HG03575 (cell line): ENCODE measurements at regions not wholly inside any gene's neighbourhood (a gene's known extent, or its start where the extent isn't known, plus 50 kb on each side); places are given as distances from the start of the nearest gene placed in this dataset.

Experiments used
- ATAC-seq: cut with Tn5 transposase; IDR thresholded peaks from one replicate; pipeline ENCODE4 v1.9.1; 2021; ENCODE audit not compliant: unreplicated experiment, insufficient number of reproducible peaks, low FRiP score; ENCODE audit errors: extremely low read depth

- no peak for ATAC-seq
Measured at GRCh38 chr5:1748271-1748670, 51.4 kb downstream of the MRPL36 start.

- ATAC-seq, result no peak
Measured at GRCh38 chr5:1747803-1748085, 51.9 kb downstream of the MRPL36 start.

DNA sequence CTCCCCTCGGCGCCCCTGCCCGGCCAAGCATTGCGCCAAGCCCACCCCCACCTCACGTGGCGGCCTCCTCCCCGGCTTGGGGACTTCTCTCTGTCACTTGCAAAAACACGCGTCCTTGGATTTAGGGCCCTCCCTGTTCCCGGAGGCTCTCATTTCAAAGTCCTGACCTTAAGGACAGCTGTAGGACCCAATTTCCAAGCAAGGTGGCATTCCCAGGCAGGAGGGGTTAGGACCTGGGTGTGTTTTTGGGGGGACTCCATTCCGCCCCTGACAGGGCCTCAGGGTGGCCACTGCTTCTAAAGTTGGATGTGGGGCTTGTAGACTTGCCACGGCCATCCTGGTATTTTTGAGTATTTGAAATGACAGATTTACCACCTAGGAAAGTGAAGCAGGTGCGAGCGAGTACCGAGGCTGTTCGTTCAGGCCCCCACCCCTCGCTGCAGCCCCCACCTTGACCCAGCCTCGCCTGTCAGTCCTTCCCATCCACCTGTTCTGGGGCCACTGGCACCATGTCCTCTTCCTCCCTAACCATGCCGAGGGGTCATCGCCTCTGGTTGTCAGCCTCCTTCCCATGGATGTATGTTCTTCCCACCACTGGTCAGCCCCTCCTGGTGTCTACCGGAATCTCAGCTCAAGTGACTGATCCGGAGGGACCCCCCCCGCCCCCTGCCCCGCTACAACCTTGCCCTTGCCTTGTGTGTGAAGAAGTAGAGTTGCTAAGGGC lies 52.4 kb downstream of the MRPL36 start:
- no peak for ATAC-seq

DNA sequence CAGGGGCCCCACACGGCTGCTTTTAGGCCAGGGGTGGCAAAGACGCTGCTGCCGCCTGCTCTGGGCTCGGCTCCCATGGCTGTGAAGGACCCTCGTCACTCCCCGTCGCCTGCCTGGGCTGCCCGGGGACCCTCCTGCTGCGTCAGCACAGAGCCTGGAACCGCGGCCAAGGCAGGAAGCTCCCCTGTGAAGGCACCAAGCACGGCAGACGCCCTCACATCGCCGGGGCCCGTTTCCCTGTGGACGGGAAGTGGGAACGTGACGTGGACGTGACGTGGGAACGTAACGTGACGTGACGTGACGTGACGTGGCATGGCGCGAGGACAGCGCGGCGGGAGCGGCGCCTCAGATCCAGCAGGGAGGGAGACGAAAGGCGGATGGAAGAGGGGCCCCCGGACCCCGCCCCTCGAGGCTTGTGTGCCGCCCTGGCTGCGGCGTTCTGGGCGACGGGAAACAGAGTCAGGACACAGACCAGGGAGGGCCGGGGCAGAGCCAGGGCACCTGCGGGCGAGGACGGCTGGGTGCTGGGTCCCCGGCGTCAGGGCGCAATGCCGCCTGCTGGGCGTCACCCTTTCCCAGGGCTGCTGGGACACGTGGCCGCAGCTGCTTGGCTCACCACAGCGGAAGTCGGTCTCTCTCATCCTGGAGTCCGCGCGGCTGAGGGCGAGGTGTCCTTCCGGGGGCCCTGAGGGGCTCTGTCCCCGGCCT lies 53.1 kb downstream of the MRPL36 start:
- no peak for ATAC-seq

GRCh38 chr5:1745796-1746370 lies 53.8 kb downstream of the MRPL36 start:
- no peak for ATAC-seq

GRCh38 chr5:1745123-1745795 lies 54.4 kb downstream of the MRPL36 start:
- ATAC-seq, result no peak

GRCh38 chr5:1744393-1745122 lies 55.1 kb downstream of the MRPL36 start:
- no peak for ATAC-seq

GRCh38 chr5:1743769-1744085 lies 55.9 kb downstream of the MRPL36 start:
- no peak for ATAC-seq

- ATAC-seq, result no peak
Measured at GRCh38 chr5:1743061-1743768, 56.4 kb downstream of the MRPL36 start.

GRCh38 chr5:1737790-1738405 lies 61.7 kb downstream of the MRPL36 start:
- no peak for ATAC-seq

DNA sequence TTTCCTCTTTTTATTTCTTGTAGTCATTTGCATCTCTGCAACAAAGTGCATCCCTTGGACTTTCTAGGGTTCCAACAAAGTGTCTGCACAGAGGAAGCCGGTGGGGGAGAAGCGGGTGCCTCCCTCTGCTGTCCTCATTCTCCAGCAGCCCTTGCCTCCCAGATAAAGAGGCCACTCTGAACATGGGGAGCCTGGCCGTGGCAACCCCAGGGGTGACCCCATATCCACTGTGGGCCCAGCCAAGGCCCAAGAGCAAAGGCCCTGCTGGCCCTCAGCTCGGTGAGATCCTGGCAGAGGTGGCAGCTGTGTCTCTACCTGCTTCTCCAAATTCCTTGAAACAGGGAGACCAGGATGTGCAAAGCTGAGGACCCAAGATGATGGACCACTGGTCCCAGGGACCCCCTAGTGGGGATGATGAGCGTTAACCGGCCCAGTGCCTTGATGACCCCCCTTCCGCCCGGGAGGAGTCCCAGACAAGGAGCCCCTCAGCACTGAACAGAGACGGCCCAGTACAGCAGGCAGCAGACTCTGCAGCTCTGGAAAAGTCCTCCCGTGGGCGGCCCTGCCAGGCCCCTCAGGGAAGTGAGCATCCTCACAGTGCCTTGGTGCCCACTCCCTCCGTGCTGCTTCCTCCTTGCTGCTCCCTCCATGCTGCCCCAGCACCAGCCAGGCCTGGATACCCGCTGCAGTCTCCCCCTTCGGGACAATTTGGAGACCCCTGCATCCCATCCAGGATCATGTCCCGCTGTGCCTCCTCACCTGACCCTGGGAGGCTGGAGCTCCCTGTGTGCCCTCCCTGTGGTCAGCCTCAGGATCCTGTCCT lies 62.5 kb downstream of the MRPL36 start:
- no peak for ATAC-seq

GRCh38 chr5:1736065-1736464 lies 63.6 kb downstream of the MRPL36 start:
- ATAC-seq, result no peak

DNA sequence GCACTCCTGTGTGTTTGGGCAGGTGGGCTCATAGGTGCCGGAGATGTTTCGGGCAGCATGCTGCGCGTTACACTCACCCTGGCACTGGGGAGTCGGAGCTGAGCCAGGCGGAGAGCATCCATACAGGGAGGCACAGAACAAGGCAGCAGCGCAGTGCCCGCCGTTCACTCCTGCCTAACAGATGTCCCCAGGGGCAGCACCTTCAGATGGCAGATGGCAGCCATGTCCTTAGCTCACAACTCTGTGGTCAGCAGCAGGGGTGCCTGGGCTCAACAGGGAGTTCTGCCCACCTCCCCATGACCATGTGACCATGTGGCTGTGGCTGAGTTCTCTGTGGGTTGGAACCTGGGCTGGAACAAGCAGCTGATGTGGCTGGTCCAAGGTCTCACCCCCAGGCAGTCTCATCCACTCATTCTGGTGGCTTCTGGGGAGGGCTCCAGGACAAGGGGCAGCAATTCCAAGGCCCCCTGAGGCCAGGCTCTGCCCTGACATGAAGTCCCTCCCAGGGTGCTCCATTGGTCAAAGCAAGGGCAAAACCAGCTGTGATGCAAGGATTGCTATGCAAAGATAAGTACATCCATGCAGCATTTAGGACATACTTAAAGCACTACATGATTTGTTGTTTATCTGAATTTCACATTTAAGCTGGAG lies 64.2 kb downstream of the MRPL36 start:
- no peak for ATAC-seq

- no peak for ATAC-seq
Measured at GRCh38 chr5:1734908-1735289, 64.7 kb downstream of the MRPL36 start.

GRCh38 chr5:1734271-1734907 lies 65.2 kb downstream of the MRPL36 start:
- no peak for ATAC-seq

DNA sequence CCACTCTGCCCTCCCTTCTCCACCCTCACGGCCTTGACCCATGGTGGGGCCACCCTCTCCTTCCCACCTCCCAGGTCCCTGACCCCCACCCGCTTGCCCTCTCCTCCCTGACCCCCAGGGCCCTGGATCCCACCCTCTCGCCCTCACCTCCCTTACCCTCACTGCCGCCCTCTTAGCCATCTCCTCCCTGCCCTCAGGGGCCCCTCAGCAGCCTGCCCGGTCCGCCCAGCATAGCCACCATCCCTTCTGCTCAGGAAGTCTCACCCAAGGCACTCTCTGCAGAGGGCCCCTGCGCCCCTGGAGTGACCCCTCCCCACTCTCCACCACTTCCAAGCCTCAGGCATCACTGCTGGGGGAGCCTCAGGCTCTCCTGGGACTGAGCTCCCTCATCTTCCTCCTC lies 66.3 kb downstream of the MRPL36 start:
- ATAC-seq, result no peak

GRCh38 chr5:1732945-1733344 lies 66.7 kb downstream of the MRPL36 start:
- no peak for ATAC-seq
